ENCODE measurements at regions not wholly inside any gene's neighbourhood (a gene's known extent, or its start where the extent isn't known, plus 50 kb on each side); places are given as distances from the start of the nearest gene placed in this dataset.
A peak's percentile ranks its signal among the peaks of the same experiment; 100 is the strongest.

DNA sequence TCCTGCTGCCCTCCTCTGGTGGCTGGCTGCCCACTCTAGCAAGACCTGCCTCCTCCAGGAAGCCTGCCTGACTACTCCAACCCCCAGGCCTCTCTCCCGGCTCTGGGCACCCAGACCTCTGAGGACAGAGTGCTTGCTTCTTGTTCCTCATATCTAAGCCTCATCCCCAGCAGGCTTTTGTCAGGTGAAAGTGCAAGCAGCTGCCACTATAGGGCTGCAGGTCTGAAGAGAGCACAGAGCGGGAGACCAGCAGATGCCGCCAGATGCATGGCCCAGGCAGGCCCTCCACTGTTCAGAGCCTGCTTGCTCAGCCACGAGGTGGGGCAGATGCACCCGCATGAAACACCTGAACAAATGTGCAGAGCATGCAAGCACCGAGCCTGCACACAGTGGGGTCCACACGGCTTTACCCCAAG, 73.0 kb downstream of the SERPINA3 start:
- TF ChIP-seq, protein P1, sequence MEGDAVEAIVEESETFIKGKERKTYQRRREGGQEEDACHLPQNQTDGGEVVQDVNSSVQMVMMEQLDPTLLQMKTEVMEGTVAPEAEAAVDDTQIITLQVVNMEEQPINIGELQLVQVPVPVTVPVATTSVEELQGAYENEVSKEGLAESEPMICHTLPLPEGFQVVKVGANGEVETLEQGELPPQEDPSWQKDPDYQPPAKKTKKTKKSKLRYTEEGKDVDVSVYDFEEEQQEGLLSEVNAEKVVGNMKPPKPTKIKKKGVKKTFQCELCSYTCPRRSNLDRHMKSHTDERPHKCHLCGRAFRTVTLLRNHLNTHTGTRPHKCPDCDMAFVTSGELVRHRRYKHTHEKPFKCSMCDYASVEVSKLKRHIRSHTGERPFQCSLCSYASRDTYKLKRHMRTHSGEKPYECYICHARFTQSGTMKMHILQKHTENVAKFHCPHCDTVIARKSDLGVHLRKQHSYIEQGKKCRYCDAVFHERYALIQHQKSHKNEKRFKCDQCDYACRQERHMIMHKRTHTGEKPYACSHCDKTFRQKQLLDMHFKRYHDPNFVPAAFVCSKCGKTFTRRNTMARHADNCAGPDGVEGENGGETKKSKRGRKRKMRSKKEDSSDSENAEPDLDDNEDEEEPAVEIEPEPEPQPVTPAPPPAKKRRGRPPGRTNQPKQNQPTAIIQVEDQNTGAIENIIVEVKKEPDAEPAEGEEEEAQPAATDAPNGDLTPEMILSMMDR (IDR thresholded peaks at IDR 0.05), result peak; percentile 29
- TF ChIP-seq EZH2 (IDR thresholded peaks at IDR 0.05), result no peak
- no peak for TF ChIP-seq EZH2phosphoT487 (IDR thresholded peaks at IDR 0.05)

Data from neural progenitor cell (in vitro differentiated cells).